Esophagus squamous epithelium (tissue), 5 donors: ENCODE measurements at regions not wholly inside any gene's neighbourhood (a gene's known extent, or its start where the extent isn't known, plus 50 kb on each side); places are given as distances from the start of the nearest gene placed in this dataset.

ENCODE experiments used
- DNase-seq: peaks from one replicate; lab custom pipeline; 2025; lab: John Stamatoyannopoulos, UW
- H3K27ac ChIP-seq, 4 donors: fragments of 200-600 bp; sonication (generic); one replicate each; pipeline ENCODE4 v1.5.1; 2016 to 2019; ENCODE audit warnings: mild to moderate bottlenecking in 1 of 4
- H3K27me3 ChIP-seq, 4 donors: fragments of 200-600 bp; sonication (generic); 1 replicate in 3 of 4; 2 replicates in 1 of 4; pipeline versions ENCODE4 v1.5.1 to v1.6.0; 2017 to 2021; ENCODE audit warnings: antibody characterized with exemption in 1 of 4
- H3K36me3 ChIP-seq, 3 donors: fragments of 200-600 bp; sonication (generic); one replicate each; pipeline ENCODE4 v1.5.1; 2016 to 2019
- H3K4me1 ChIP-seq, 3 donors: fragments of 200-600 bp; sonication (generic); one replicate each; pipeline ENCODE4 v1.5.1; 2017 to 2019
- H3K4me3 ChIP-seq, 4 donors: fragments of 200-600 bp; sonication (generic); 1 replicate in 3 of 4; 2 replicates in 1 of 4; pipeline ENCODE4 v1.5.1; 2016 to 2019; ENCODE audit warnings: mild to moderate bottlenecking in 2 of 4, moderate library complexity in 1 of 4
- H3K9me3 ChIP-seq, 3 donors: fragments of 200-600 bp; sonication (generic); one replicate each; pipeline ENCODE4 v1.5.1; 2016 to 2019
- CTCF ChIP-seq, 6 experiments: fragments of 450-650 bp in 4 of 6; fragments of 200-600 bp in 2 of 6; sonication (generic) in 2 of 6; IDR thresholded peaks; one replicate each; pipeline ENCODE4 v1.5.1; 2016 to 2019; ENCODE audit warnings: antibody characterized with exemption in 6 of 6, mild to moderate bottlenecking in 4 of 6, moderate library complexity in 4 of 6
- POLR2A ChIP-seq, 4 donors: fragments of 450-650 bp; IDR thresholded peaks; one replicate each; pipeline ENCODE4 v1.6.1; 2017; ENCODE audit warnings: antibody characterized with exemption in 4 of 4, mild to moderate bottlenecking in 4 of 4, moderate library complexity in 3 of 4
- WGBS, 2 donors: methylation state at CpG; one replicate each; pipeline ENCODE4 v1.1.5; 2018; 5-methylcytosine and 5-hydroxymethylcytosine counted together
- intact Hi-C: fragments of 100-400 bp; cut with DNase I; formaldehyde crosslinking; loops from one replicate; pipeline ENCODE4 v1.15.0; 2022
- donor health status: DM: yes; HTN: yes; CAD: no.

- H3K36me3 ChIP-seq, result no peaks in the 10 kb centered on the region
- H3K27me3 ChIP-seq, result no peaks in the 10 kb centered on the region
- H3K27ac ChIP-seq, result no peak overlapping the region
- H3K9me3 ChIP-seq, result no peaks in the 10 kb centered on the region
- 65 to 82% methylated on average over 1 of the region's 1 CpG for WGBS, 2 donors
- no peak for DNase-seq
- no peaks in the 10 kb centered on the region for H3K4me1 ChIP-seq
- TF ChIP-seq POLR2A (IDR thresholded peaks at IDR 0.05), result no peak
- TF ChIP-seq CTCF (IDR thresholded peaks at IDR 0.05), result no peak
- no peak overlapping the region for H3K4me3 ChIP-seq
- intact Hi-C loops, result no loop called here
These were observed 70.9 kb upstream of the RGS18 start for GRCh38 chr1:192087334-192087733.

DNA sequence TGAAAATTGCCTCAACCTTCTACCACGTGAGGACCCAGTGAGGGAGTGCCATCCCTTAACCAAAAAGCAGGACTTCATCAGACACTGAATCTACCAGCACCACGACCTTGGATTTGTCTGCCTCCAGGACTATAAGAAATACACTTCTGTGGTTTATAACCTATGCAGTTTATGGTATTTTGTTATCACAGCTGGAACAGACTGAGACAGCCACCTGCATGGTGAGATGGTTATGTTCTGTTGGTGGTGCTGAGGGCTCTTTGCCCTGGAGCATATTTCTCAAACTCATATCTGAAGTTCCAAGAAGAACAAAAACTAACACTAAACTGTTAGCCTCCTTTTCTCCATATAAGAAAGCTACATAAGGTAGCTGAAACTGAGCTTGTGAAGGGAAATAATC is 69.8 kb upstream of the RGS18 start:
- Histone ChIP-seq H3K4me3 (no peak overlapping the region), H3K9me3 (no peaks in the 10 kb centered on the region), H3K36me3 (no peaks in the 10 kb centered on the region), H3K27ac (no peak overlapping the region), H3K27me3 (no peaks in the 10 kb centered on the region), H3K4me1 (no peaks in the 10 kb centered on the region)
- intact Hi-C loops, result no loop called here
- TF ChIP-seq POLR2A (IDR thresholded peaks at IDR 0.05) (no peak), CTCF (IDR thresholded peaks at IDR 0.05) (no peak)
- WGBS, 2 donors, result 20 to 27% methylated on average over 2 of the region's 2 CpGs
- DNase-seq, result no peak

DNA sequence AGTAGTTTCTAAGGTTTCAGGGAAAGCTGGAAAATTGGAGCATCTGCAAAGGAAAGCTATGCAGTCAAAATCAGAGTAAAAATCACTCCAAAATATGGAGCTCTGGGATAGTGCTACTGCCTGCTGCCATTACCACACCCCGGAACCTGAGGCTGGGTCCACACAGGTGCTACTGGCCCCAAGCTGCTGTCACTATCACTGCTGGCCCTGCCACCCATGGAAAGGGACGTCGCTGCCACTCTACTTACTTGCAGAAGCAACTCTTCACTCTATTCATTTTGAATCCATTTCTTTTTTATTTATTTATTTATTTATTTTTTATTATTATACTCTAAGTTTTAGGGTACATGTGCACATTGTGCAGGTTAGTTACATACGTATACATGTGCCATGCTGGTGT is 60.3 kb upstream of the RGS18 start:
- Histone ChIP-seq H3K4me3 (no peak overlapping the region), H3K4me1 (no peaks in the 10 kb centered on the region), H3K27ac (no peak overlapping the region), H3K9me3 (no peaks in the 10 kb centered on the region), H3K36me3 (no peaks in the 10 kb centered on the region), H3K27me3 (no peaks in the 10 kb centered on the region)
- no peak for TF ChIP-seq CTCF (IDR thresholded peaks at IDR 0.05)
- intact Hi-C loops, result no loop called here
- DNase-seq, result no peak
- WGBS, 2 donors, result 87 to 91% methylated on average over 3 to 4 of the region's 4 CpGs

- no peak for TF ChIP-seq POLR2A (IDR thresholded peaks at IDR 0.05)
- TF ChIP-seq CTCF (IDR thresholded peaks at IDR 0.05), result no peak
- no peaks in the 10 kb centered on the region for H3K27me3 ChIP-seq
- no peaks in the 10 kb centered on the region for H3K4me1 ChIP-seq
- H3K9me3 ChIP-seq, result no peaks in the 10 kb centered on the region
- no peak overlapping the region for H3K4me3 ChIP-seq
- H3K36me3 ChIP-seq, result no peaks in the 10 kb centered on the region
- DNase-seq, result no peak
- intact Hi-C loops, result no loop called here
- H3K27ac ChIP-seq, result no peak overlapping the region
These were observed 58.9 kb upstream of the RGS18 start for GRCh38 chr1:192099328-192099727.

DNA sequence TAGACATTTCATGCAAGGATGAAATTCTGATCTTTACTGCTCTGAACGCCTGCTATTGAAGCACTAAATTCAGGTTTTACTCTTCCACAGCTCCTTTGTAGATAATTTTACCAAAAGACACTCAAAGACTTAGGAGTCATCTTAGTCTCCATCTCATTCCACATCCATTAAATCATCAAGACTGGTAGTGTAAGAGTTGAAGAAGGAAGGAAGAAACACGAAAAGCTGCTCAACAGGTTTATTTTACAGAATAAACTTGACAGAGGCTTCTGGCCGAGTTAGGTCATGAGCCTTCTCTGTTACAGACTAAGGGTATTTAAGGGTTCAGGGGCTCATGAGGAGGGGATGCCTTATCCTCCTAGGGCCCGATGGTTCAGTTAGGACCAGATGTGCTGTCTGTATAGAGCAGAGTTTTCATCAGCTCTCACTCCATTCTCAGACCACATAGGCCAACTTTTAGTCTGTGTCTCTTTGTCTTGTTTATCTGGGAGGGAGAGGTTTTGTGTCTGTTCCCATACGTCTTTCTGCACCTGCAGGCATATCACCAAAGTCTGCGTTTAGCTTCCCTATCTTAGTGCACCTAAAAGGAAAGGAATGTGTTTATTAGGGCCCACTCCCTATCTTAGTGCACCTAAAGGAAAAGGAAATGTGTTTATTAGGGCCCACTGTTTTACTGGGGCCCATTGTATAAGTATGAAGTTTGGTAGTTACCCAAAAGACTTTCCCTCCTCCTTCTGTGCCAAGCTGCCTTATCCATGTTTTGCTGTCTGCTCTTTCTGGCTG is 57.4 kb upstream of the RGS18 start:
- H3K9me3 ChIP-seq, result no peaks in the 10 kb centered on the region
- 62 to 71% methylated on average over 6 of the region's 6 CpGs for WGBS, 2 donors
- H3K36me3 ChIP-seq, result no peaks in the 10 kb centered on the region
- TF ChIP-seq POLR2A (IDR thresholded peaks at IDR 0.05), result no peak
- TF ChIP-seq CTCF (IDR thresholded peaks at IDR 0.05), result no peak
- H3K27ac ChIP-seq, result no peak overlapping the region
- H3K27me3 ChIP-seq, result no peaks in the 10 kb centered on the region
- intact Hi-C loops, result no loop called here
- no peak overlapping the region for H3K4me3 ChIP-seq
- DNase-seq, result no peak
- no peaks in the 10 kb centered on the region for H3K4me1 ChIP-seq
